G401 (cell line): ENCODE measurements at regions not wholly inside any gene's neighbourhood (a gene's known extent, or its start where the extent isn't known, plus 50 kb on each side); places are given as distances from the start of the nearest gene placed in this dataset.
"Not testable (repeated sequence)": the region's sequence is repeated elsewhere in the genome, so short reads cannot be mapped to it uniquely, and the experiment has no call there.

Experiments
- DNase-seq: peaks from one replicate; pipeline ENCODE4 v3.0.0-alpha.2; 2015; ENCODE audit warnings: low spot score
- in situ Hi-C: cut with HindIII; loops from 2 replicates; pipeline ENCODE4 v1.10.0; 2016; ENCODE audit warnings: low sequenced_read_pairs, mixed read lengths

- in situ Hi-C loops = no loop called here
- no peak for DNase-seq
These were observed 250.3 kb upstream of the OBI1 start for GRCh38 chr13:78909276-78909675.

- no peak for DNase-seq
- in situ Hi-C loops = no loop called here
These were observed 248.1 kb upstream of the OBI1 start for GRCh38 chr13:78907006-78907405.

GRCh38 chr13:78897200-78897599 lies 238.2 kb upstream of the OBI1 start:
- in situ Hi-C loops = no loop called here
- DNase-seq = no peak

GRCh38 chr13:78884571-78884970 lies 225.6 kb upstream of the OBI1 start:
- in situ Hi-C loops = no loop called here

GRCh38 chr13:78881751-78882150 lies 222.8 kb upstream of the OBI1 start:
- in situ Hi-C loops = no loop called here

More at GRCh38 chr13:78884571-78884970, 225.6 kb upstream of the OBI1 start:
- DNase-seq = no peak

GRCh38 chr13:78881054-78881453 lies 222.1 kb upstream of the OBI1 start:
- in situ Hi-C loops = no loop called here
- DNase-seq = no peak

More at GRCh38 chr13:78881751-78882150, 222.8 kb upstream of the OBI1 start:
- DNase-seq = no peak

- no peak for DNase-seq
- in situ Hi-C loops = no loop called here
These were observed 218.1 kb upstream of the OBI1 start for GRCh38 chr13:78876915-78877549.

- no peak for DNase-seq
These were observed 217.0 kb upstream of the OBI1 start for GRCh38 chr13:78875792-78876580.

GRCh38 chr13:78868991-78869390 lies 210.0 kb upstream of the OBI1 start:
- in situ Hi-C loops = no loop called here
- no peak for DNase-seq

More at GRCh38 chr13:78875792-78876580, 217.0 kb upstream of the OBI1 start:
- in situ Hi-C loops = no loop called here

GRCh38 chr13:78867655-78868054 lies 208.7 kb upstream of the OBI1 start:
- in situ Hi-C loops = no loop called here
- no peak for DNase-seq

GRCh38 chr13:78866076-78866475 lies 207.1 kb upstream of the OBI1 start:
- DNase-seq, in situ Hi-C loops: not testable (repeated sequence)

- in situ Hi-C loops = no loop called here
- no peak for DNase-seq
These were observed 203.5 kb upstream of the OBI1 start for GRCh38 chr13:78862446-78862845.

GRCh38 chr13:78852709-78853108 lies 193.8 kb upstream of the OBI1 start:
- in situ Hi-C loops = no loop called here
- DNase-seq = no peak

- DNase-seq = no peak
- in situ Hi-C loops = no loop called here
These were observed 186.9 kb upstream of the OBI1 start for GRCh38 chr13:78845656-78846365.

- in situ Hi-C loops = no loop called here
- DNase-seq = no peak
These were observed 185.2 kb upstream of the OBI1 start for GRCh38 chr13:78844106-78844505.

- in situ Hi-C loops = no loop called here
These were observed 182.5 kb upstream of the OBI1 start for GRCh38 chr13:78841358-78841963.

GRCh38 chr13:78836238-78836784 lies 177.4 kb upstream of the OBI1 start:
- in situ Hi-C loops = no loop called here
- DNase-seq = no peak

More at GRCh38 chr13:78841358-78841963, 182.5 kb upstream of the OBI1 start:
- no peak for DNase-seq

GRCh38 chr13:78832461-78832860 lies 173.5 kb upstream of the OBI1 start:
- no peak for DNase-seq
- in situ Hi-C loops = no loop called here

- DNase-seq = no peak
- in situ Hi-C loops = no loop called here
These were observed 171.6 kb upstream of the OBI1 start for GRCh38 chr13:78830508-78830907.
